LoVo (cell line): ENCODE measurements at regions not wholly inside any gene's neighbourhood (a gene's known extent, or its start where the extent isn't known, plus 50 kb on each side); places are given as distances from the start of the nearest gene placed in this dataset.

Experiments
- DNase-seq: peaks from one replicate; pipeline ENCODE4 v3.0.0-alpha.2; 2016; ENCODE audit warnings: low spot score

DNA sequence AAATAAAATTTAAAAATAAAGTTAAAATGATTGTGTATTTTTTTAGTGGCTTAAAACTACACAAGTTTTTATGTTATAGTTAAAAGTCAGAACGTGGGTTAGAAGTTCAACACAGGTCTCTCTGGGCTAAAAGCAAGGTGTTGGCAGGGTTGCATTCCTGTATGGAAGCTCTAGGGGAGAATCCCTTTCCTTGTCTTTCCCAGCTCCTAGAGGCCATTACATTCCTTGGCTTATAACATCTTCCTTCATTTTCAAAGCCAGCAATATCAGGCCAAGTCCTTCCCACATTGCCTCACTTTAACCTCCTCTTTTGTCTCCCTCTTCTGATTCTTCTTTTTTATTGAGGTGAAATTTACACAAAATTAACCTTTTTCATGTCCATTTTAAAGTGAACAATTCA lies 52.4 kb upstream of the EEPD1 start:
- DNase-seq: no peak
